ENCODE measurements at regions not wholly inside any gene's neighbourhood (a gene's known extent, or its start where the extent isn't known, plus 50 kb on each side); places are given as distances from the start of the nearest gene placed in this dataset.

- TF ChIP-seq CTCF (IDR thresholded peaks at IDR 0.05 in 8 of 11, conservative IDR thresholded peaks at IDR 0.05 in 3 of 11) (no peak), POLR2A (IDR thresholded peaks at IDR 0.05) (no peak), POLR2AphosphoS5 (IDR thresholded peaks at IDR 0.05) (no peak)
Measured at GRCh38 chr1:219123036-219123435, 50.6 kb upstream of the LYPLAL1 start.
